Progenitor cell of endocrine pancreas (in vitro differentiated cells): ENCODE measurements at regions not wholly inside any gene's neighbourhood (a gene's known extent, or its start where the extent isn't known, plus 50 kb on each side); places are given as distances from the start of the nearest gene placed in this dataset.

Experiments
- DNase-seq: peaks from one replicate; pipeline ENCODE4 v3.0.0; 2021; ENCODE audit warnings: low spot score; ENCODE audit not compliant: unreplicated experiment
- H3K27ac Mint-ChIP-seq: 2 replicates; pipeline ENCODE4 v1.8.0; 2021; ENCODE audit warnings: mild to moderate bottlenecking, moderate library complexity, mixed read lengths
- H3K27me3 Mint-ChIP-seq: 2 replicates; pipeline ENCODE4 v1.8.0; 2021; ENCODE audit warnings: mixed read lengths
- H3K36me3 Mint-ChIP-seq: 2 replicates; pipeline ENCODE4 v1.8.0; 2022; ENCODE audit warnings: mixed read lengths; ENCODE audit not compliant: insufficient read depth
- H3K4me1 Mint-ChIP-seq: 2 replicates; pipeline ENCODE4 v1.8.0; 2021; ENCODE audit warnings: low read depth, mixed read lengths
- H3K4me3 Mint-ChIP-seq: 2 replicates; pipeline ENCODE4 v1.8.0; 2021; ENCODE audit warnings: low read depth, mild to moderate bottlenecking, moderate library complexity, mixed read lengths
- H3K9me3 Mint-ChIP-seq: 2 replicates; pipeline ENCODE4 v1.8.0; 2021; ENCODE audit warnings: low read depth, mixed read lengths
- TF ChIP-seq, protein P1 (sequence below): fragments of 200-600 bp; sonication (generic); IDR thresholded peaks from one replicate; pipeline ENCODE4 v1.5.0; 2021; ENCODE audit warnings: antibody characterized with exemption, mild to moderate bottlenecking; ENCODE audit not compliant: unreplicated experiment

- Mint-ChIP-seq H3K36me3 (no peaks in the 10 kb centered on the region), H3K4me1 (no peaks in the 10 kb centered on the region), H3K27me3 (peaks cover 3% of the 10 kb centered on the region), H3K9me3 (no peaks in the 10 kb centered on the region), H3K4me3 (no peak overlapping the region), H3K27ac (no peak overlapping the region)
- TF ChIP-seq, protein P1, sequence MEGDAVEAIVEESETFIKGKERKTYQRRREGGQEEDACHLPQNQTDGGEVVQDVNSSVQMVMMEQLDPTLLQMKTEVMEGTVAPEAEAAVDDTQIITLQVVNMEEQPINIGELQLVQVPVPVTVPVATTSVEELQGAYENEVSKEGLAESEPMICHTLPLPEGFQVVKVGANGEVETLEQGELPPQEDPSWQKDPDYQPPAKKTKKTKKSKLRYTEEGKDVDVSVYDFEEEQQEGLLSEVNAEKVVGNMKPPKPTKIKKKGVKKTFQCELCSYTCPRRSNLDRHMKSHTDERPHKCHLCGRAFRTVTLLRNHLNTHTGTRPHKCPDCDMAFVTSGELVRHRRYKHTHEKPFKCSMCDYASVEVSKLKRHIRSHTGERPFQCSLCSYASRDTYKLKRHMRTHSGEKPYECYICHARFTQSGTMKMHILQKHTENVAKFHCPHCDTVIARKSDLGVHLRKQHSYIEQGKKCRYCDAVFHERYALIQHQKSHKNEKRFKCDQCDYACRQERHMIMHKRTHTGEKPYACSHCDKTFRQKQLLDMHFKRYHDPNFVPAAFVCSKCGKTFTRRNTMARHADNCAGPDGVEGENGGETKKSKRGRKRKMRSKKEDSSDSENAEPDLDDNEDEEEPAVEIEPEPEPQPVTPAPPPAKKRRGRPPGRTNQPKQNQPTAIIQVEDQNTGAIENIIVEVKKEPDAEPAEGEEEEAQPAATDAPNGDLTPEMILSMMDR, result no peak
- no peak for DNase-seq
These were observed 351.2 kb upstream of the ATP10A start for GRCh38 chr15:26214290-26214689.

DNA sequence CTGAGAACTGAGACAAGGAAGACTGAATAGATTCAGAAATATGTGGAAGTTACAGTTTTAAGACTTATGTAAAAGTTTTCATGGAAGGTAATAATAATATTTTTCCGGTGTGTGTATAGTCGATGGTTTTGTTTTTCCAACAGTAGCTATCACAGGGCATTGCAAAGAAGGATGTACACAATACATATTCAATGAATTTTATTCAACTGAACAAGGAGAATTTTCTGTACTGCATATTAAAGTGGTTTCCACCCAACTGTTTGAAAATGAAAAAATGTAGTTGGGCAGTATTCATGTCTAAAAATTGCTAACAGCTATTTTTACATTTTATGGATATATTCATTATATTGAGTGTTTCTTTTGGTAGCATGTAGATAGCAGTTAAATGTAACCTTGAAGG is 350.3 kb upstream of the ATP10A start:
- no peaks in the 10 kb centered on the region for H3K9me3 Mint-ChIP-seq
- H3K27me3 Mint-ChIP-seq, result peaks cover 3% of the 10 kb centered on the region
- no peak overlapping the region for H3K4me3 Mint-ChIP-seq
- no peak for DNase-seq
- no peaks in the 10 kb centered on the region for H3K36me3 Mint-ChIP-seq
- H3K4me1 Mint-ChIP-seq, result no peaks in the 10 kb centered on the region
- TF ChIP-seq, protein P1, result no peak
- H3K27ac Mint-ChIP-seq, result no peak overlapping the region

GRCh38 chr15:26212109-26212508 is 349.0 kb upstream of the ATP10A start:
- TF ChIP-seq, protein P1, result no peak
- H3K4me3 Mint-ChIP-seq, result no peak overlapping the region

DNA sequence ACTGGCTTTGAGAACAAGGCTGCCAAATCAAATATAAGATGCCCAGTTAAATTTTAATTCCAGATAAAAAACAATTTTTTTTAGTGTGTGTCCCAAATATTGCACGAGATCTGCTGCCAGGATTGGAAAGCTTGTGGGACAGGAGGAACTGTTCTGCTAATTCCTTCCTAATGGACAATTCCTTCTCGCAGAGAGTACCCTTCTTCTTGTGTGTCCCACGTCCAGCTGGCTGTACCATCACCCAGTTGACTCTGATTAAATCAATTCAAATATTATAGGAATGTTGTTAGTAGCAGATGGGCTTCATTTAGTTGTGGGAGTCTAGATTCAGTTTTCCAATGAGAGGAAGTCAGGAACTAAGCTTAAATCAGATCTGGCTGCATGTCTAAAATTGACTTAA is 347.9 kb upstream of the ATP10A start:
- Mint-ChIP-seq H3K9me3 (no peaks in the 10 kb centered on the region), H3K27me3 (peaks cover 3% of the 10 kb centered on the region), H3K27ac (no peak overlapping the region), H3K4me1 (no peaks in the 10 kb centered on the region), H3K4me3 (no peak overlapping the region), H3K36me3 (no peaks in the 10 kb centered on the region)
- TF ChIP-seq, protein P1, result no peak
- no peak for DNase-seq

More at GRCh38 chr15:26212109-26212508, 349.0 kb upstream of the ATP10A start:
- Mint-ChIP-seq H3K9me3 (no peaks in the 10 kb centered on the region), H3K36me3 (no peaks in the 10 kb centered on the region), H3K4me1 (no peaks in the 10 kb centered on the region), H3K27ac (no peak overlapping the region), H3K27me3 (peaks cover 3% of the 10 kb centered on the region)
- no peak for DNase-seq

GRCh38 chr15:26201177-26201858 is 338.2 kb upstream of the ATP10A start:
- Mint-ChIP-seq H3K4me3 (no peak overlapping the region), H3K27ac (no peak overlapping the region), H3K9me3 (no peaks in the 10 kb centered on the region), H3K27me3 (peaks cover 10% of the 10 kb centered on the region), H3K36me3 (no peaks in the 10 kb centered on the region), H3K4me1 (no peaks in the 10 kb centered on the region)
- no peak for DNase-seq
- TF ChIP-seq, protein P1, result no peak
